ENCODE measurements at regions not wholly inside any gene's neighbourhood (a gene's known extent, or its start where the extent isn't known, plus 50 kb on each side); places are given as distances from the start of the nearest gene placed in this dataset.

DNA sequence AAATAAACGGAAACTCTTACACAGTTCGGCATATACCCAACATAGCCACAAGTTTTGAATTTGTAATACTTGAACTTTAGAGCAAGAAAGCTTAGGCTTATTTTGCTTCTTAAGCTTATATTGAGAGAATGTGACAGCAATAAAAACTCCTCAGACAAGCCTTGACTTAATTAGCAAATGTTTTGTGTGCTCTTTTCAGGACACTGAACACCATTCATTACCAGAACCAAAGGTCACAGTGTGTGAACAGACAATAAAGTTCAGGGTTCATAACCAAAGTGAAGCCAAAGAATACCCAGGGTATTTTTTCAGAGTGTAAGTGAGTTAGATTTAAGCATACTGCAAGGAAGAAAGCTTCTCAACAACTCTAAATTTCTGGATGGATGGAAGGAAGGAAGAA is 605.8 kb downstream of the METTL4 start:
- 0 out of 2 replicates have a peak, but pooled peaks cover 10% of the 10 kb centered on the region for H3K27me3 ChIP-seq (ENCODE audit: insufficient read depth, low read length)
- no TSS peak for BruUV-seq (replicated peaks)
- H3K9ac ChIP-seq (ENCODE audit: low read length), result no peak overlapping the region
- H2AFZ ChIP-seq (ENCODE audit: low read depth, low read length, poor library complexity, severe bottlenecking), result no peak overlapping the region
- H3K9me2 ChIP-seq (ENCODE audit: insufficient read depth), result no peaks in the 10 kb centered on the region
- H4K20me1 ChIP-seq (ENCODE audit: insufficient read depth), result no peaks in the 10 kb centered on the region
- ATAC-seq, result no peak
- intact Hi-C loops (cut with micrococcal nuclease), result no loop called here
- H3K27ac ChIP-seq (ENCODE audit: low read depth, low read length), result no peak overlapping the region
- TF ChIP-seq CEBPB (IDR thresholded peaks at IDR 0.05; ENCODE audit: low read depth), result no peak
- no peak for TF ChIP-seq JUND (IDR thresholded peaks at IDR 0.05)
- TF ChIP-seq ATF3 (IDR thresholded peaks at IDR 0.05), result no peak
- no peak for TF ChIP-seq EZH2phosphoT487 (IDR thresholded peaks at IDR 0.05; ENCODE audit: borderline replicate concordance)
- no peak for TF ChIP-seq SP1 (IDR thresholded peaks at IDR 0.05; ENCODE audit: low read depth)
- TF ChIP-seq, protein P1, sequence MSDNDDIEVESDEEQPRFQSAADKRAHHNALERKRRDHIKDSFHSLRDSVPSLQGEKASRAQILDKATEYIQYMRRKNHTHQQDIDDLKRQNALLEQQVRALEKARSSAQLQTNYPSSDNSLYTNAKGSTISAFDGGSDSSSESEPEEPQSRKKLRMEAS (IDR thresholded peaks at IDR 0.05), result no peak
- TF ChIP-seq REST (IDR thresholded peaks at IDR 0.05; ENCODE audit: low read depth), result no peak
- TF ChIP-seq EGR1 (IDR thresholded peaks at IDR 0.05; ENCODE audit: low read depth), result no peak
- no peak for TF ChIP-seq SIN3A (IDR thresholded peaks at IDR 0.05; ENCODE audit: low read depth)
- TF ChIP-seq POLR2A (IDR thresholded peaks at IDR 0.05; ENCODE audit: borderline replicate concordance, extremely low read depth, insufficient read depth, insufficient read length), result no peak
- TF ChIP-seq FOSL1 (IDR thresholded peaks at IDR 0.05; ENCODE audit: low read depth), result no peak
- TF ChIP-seq, protein P2, sequence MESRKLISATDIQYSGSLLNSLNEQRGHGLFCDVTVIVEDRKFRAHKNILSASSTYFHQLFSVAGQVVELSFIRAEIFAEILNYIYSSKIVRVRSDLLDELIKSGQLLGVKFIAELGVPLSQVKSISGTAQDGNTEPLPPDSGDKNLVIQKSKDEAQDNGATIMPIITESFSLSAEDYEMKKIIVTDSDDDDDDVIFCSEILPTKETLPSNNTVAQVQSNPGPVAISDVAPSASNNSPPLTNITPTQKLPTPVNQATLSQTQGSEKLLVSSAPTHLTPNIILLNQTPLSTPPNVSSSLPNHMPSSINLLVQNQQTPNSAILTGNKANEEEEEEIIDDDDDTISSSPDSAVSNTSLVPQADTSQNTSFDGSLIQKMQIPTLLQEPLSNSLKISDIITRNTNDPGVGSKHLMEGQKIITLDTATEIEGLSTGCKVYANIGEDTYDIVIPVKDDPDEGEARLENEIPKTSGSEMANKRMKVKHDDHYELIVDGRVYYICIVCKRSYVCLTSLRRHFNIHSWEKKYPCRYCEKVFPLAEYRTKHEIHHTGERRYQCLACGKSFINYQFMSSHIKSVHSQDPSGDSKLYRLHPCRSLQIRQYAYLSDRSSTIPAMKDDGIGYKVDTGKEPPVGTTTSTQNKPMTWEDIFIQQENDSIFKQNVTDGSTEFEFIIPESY (IDR thresholded peaks at IDR 0.05; ENCODE audit: extremely low read depth, insufficient replicate concordance, low read length), result no peak
- no peak for TF ChIP-seq ELF1 (IDR thresholded peaks at IDR 0.05; ENCODE audit: borderline replicate concordance, low read depth)
- TF ChIP-seq TCF7L2 (IDR thresholded peaks at IDR 0.05; ENCODE audit: borderline replicate concordance, extremely low read depth, insufficient read depth, insufficient read length), result no peak
- no peak for TF ChIP-seq ZNF274 (IDR thresholded peaks at IDR 0.05; ENCODE audit: low read depth, low read length)
- no peak for DNase-seq (ENCODE audit: low read depth, low spot score)
- ChIA-PET CTCF (no interaction called here), RAD21 (ENCODE audit: low non-redundant PET in 1 of 2, low total read pairs in 2 of 2, uncharacterized antibody in 2 of 2, unreplicated experiment in 2 of 2) (no interaction called here), POLR2A (no interaction called here)
- H3K4me2 ChIP-seq (ENCODE audit: low read length), result no peak overlapping the region
- no peak overlapping the region for H3K4me3 ChIP-seq (replicated peaks in 1 of 2; ENCODE audit: low read depth in 1 of 2, low read length in 2 of 2)
- H3K79me2 ChIP-seq (ENCODE audit: insufficient read depth, low read length), result no peaks in the 10 kb centered on the region
- no peaks in the 10 kb centered on the region for H3K4me1 ChIP-seq (ENCODE audit: control insufficient read depth in 1 of 2, insufficient read depth in 2 of 2, low read length in 2 of 2)
- H3K9me3 ChIP-seq (ENCODE audit: control insufficient read depth in 1 of 2, insufficient read depth in 1 of 2, low read depth in 1 of 2, low read length in 2 of 2), result no peaks in the 10 kb centered on the region
- no peaks in the 10 kb centered on the region for H3K36me3 ChIP-seq (ENCODE audit: control insufficient read depth in 1 of 2, insufficient read depth in 2 of 2, low read length in 2 of 2)
